ENCODE measurements at regions not wholly inside any gene's neighbourhood (a gene's known extent, or its start where the extent isn't known, plus 50 kb on each side); places are given as distances from the start of the nearest gene placed in this dataset.

- no peaks in the 10 kb centered on the region for H3K27me3 ChIP-seq
- H3K4me1 ChIP-seq, result no peaks in the 10 kb centered on the region
- no peak overlapping the region for H3K27ac ChIP-seq
- DNase-seq, result no peak
- no peaks in the 10 kb centered on the region for H3K9me3 ChIP-seq
- no peak overlapping the region for H3K4me3 ChIP-seq
- 80 to 86% methylated on average over 3 of the region's 3 CpGs for WGBS, 2 donors
- no peaks in the 10 kb centered on the region for H3K36me3 ChIP-seq (ENCODE audit: low read depth, missing control alignments)
- intact Hi-C loops (cut with DNase I; ENCODE audit: low total_unique reads), result no loop called here
- TF ChIP-seq CTCF (IDR thresholded peaks at IDR 0.05) (no peak), POLR2A (IDR thresholded peaks at IDR 0.05) (no peak)
Measured at GRCh38 chr2:180456801-180457200, 449.7 kb upstream of the CWC22 start.

GRCh38 chr2:180450841-180451240 is 443.7 kb upstream of the CWC22 start:
- no peaks in the 10 kb centered on the region for H3K27me3 ChIP-seq
- H3K36me3 ChIP-seq (ENCODE audit: low read depth, missing control alignments), result no peaks in the 10 kb centered on the region
- DNase-seq, result no peak
- H3K4me1 ChIP-seq, result no peaks in the 10 kb centered on the region
- intact Hi-C loops (cut with DNase I; ENCODE audit: low total_unique reads), result no loop called here
- TF ChIP-seq CTCF (IDR thresholded peaks at IDR 0.05) (no peak), POLR2A (IDR thresholded peaks at IDR 0.05) (no peak)
- no peak overlapping the region for H3K4me3 ChIP-seq
- H3K9me3 ChIP-seq, result no peaks in the 10 kb centered on the region
- no peak overlapping the region for H3K27ac ChIP-seq

DNA sequence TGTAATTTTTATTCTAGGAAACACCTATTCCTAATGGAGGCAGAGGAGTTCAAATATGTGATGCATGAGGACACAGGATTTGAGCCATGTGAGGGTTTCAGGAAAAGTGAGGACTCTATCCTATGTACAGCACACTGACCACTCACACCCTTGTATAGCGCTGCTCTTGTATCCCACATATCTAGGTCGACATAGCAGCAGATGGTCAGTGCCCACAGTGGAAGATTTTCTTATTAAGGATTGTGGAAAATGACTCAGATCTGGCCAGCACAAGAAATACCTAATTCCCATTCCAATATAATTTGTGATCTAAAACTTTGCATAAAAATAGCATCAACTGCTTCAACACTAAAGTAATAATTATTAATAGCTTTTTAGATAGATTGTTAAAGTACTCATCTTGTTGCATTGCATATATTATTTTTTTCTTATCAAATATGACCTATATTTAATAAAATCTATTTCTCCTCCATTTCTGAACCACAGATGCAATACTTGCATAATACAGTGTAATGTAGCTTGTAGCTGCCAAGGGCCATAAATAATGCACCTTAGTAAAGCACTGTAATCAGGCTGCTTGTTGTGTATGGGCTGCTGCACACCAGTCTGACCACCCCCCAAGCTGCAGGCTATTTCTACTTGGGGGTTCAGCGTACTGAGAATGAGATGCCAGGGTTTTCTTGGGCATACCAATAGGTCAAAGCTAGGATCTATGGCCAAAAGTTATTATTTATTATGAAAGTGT is 442.2 kb upstream of the CWC22 start:
- Histone ChIP-seq H3K4me3 (no peak overlapping the region), H3K9me3 (no peaks in the 10 kb centered on the region), H3K36me3 (ENCODE audit: low read depth, missing control alignments) (no peaks in the 10 kb centered on the region), H3K27ac (no peak overlapping the region), H3K4me1 (no peaks in the 10 kb centered on the region), H3K27me3 (no peaks in the 10 kb centered on the region)
- intact Hi-C loops (cut with DNase I; ENCODE audit: low total_unique reads), result no loop called here
- DNase-seq, result no peak
- WGBS, 2 donors, result 92 to 93% methylated on average over 3 of the region's 3 CpGs
- TF ChIP-seq CTCF (IDR thresholded peaks at IDR 0.05) (no peak), POLR2A (IDR thresholded peaks at IDR 0.05) (no peak)

- Histone ChIP-seq H3K27me3 (no peaks in the 10 kb centered on the region), H3K27ac (no peak overlapping the region), H3K9me3 (no peaks in the 10 kb centered on the region), H3K4me3 (no peak overlapping the region), H3K4me1 (no peaks in the 10 kb centered on the region), H3K36me3 (ENCODE audit: low read depth, missing control alignments) (no peaks in the 10 kb centered on the region)
- DNase-seq, result no peak
- 90 to 95% methylated on average over 6 of the region's 6 CpGs for WGBS, 2 donors
- intact Hi-C loops (cut with DNase I; ENCODE audit: low total_unique reads), result no loop called here
- TF ChIP-seq CTCF (IDR thresholded peaks at IDR 0.05) (no peak), POLR2A (IDR thresholded peaks at IDR 0.05) (no peak)
Measured at GRCh38 chr2:180446492-180446891, 439.4 kb upstream of the CWC22 start.

- Histone ChIP-seq H3K36me3 (ENCODE audit: low read depth, missing control alignments) (no peaks in the 10 kb centered on the region), H3K27ac (no peak overlapping the region), H3K9me3 (no peaks in the 10 kb centered on the region), H3K27me3 (no peaks in the 10 kb centered on the region), H3K4me3 (no peak overlapping the region), H3K4me1 (no peaks in the 10 kb centered on the region)
- no peak for DNase-seq
- 31 to 54% methylated on average over 1 of the region's 1 CpG for WGBS, 2 donors
- TF ChIP-seq CTCF (IDR thresholded peaks at IDR 0.05) (no peak), POLR2A (IDR thresholded peaks at IDR 0.05) (no peak)
- intact Hi-C loops (cut with DNase I; ENCODE audit: low total_unique reads), result no loop called here
Measured at GRCh38 chr2:180443888-180444287, 436.8 kb upstream of the CWC22 start.
